Ishikawa (cell line): ENCODE measurements at regions not wholly inside any gene's neighbourhood (a gene's known extent, or its start where the extent isn't known, plus 50 kb on each side); places are given as distances from the start of the nearest gene placed in this dataset.

Source experiments
- CEBPB ChIP-seq: IDR thresholded peaks from 2 replicates; pipeline ENCODE4 v1.6.1; 2012
- CREB1 ChIP-seq: IDR thresholded peaks from 2 replicates; pipeline ENCODE4 v1.6.1; 2012; ENCODE audit warnings: low read depth
- EGR1 ChIP-seq: IDR thresholded peaks from 2 replicates; pipeline ENCODE4 v1.6.1; 2012
- EP300 ChIP-seq: IDR thresholded peaks from 2 replicates; pipeline ENCODE4 v1.6.1; 2012; ENCODE audit warnings: borderline replicate concordance
- FOXM1 ChIP-seq: IDR thresholded peaks from 2 replicates; pipeline ENCODE4 v1.6.1; 2012; ENCODE audit warnings: low read depth, borderline replicate concordance
- MAX ChIP-seq: IDR thresholded peaks from 2 replicates; pipeline ENCODE4 v1.6.1; 2012
- NFIC ChIP-seq: IDR thresholded peaks from 2 replicates; pipeline ENCODE4 v1.6.1; 2012
- RAD21 ChIP-seq: IDR thresholded peaks from 2 replicates; pipeline ENCODE4 v1.6.1; 2012; ENCODE audit warnings: low read depth
- TAF1 ChIP-seq: IDR thresholded peaks from 2 replicates; pipeline ENCODE4 v1.6.1; 2012; ENCODE audit warnings: low read depth, mild to moderate bottlenecking
- TCF12 ChIP-seq: IDR thresholded peaks from 2 replicates; pipeline ENCODE4 v1.6.1; 2012; ENCODE audit warnings: low read depth
- TEAD4 ChIP-seq: IDR thresholded peaks from 2 replicates; pipeline ENCODE4 v1.6.1; 2012
- USF1 ChIP-seq: IDR thresholded peaks from 2 replicates; pipeline ENCODE4 v1.6.1; 2012
- YY1 ChIP-seq: IDR thresholded peaks from 2 replicates; pipeline ENCODE4 v1.6.1; 2012; ENCODE audit warnings: low read depth
- ZBTB7A ChIP-seq: IDR thresholded peaks from 2 replicates; pipeline ENCODE4 v1.6.1; 2012; ENCODE audit warnings: low read depth
- TF ChIP-seq, protein P1 (sequence below): IDR thresholded peaks from 2 replicates; pipeline ENCODE4 v1.6.1; 2012; ENCODE audit warnings: low read depth, mild to moderate bottlenecking

DNA sequence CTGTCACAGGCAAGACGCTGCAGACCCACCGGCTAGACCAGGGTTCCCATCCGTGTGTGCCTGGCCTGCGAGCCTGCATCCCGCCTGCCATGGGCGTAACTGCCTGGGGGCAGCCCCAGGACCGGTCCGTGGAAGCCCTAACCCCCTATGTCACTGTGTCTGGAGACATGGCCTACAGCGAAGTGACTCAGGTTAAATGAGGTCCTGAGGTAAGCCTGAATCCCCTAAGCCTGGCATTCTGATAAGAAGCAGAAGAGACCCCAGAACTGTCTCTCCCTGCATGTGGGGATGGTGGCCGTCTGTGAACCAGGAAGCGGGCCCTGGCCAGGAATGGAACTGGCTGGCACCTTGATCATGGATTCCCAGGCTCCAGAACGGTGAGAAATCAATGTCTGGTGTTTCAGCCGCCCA, 570.1 kb downstream of the BRD1 start:
- TF ChIP-seq USF1, result no peak
- TF ChIP-seq FOXM1, result no peak
- no peak for TF ChIP-seq NFIC
- no peak for TF ChIP-seq MAX
- TF ChIP-seq EGR1, result no peak
- TF ChIP-seq YY1, result no peak
- no peak for TF ChIP-seq CREB1
- no peak for TF ChIP-seq ZBTB7A
- TF ChIP-seq TCF12, result no peak
- TF ChIP-seq, protein P1, sequence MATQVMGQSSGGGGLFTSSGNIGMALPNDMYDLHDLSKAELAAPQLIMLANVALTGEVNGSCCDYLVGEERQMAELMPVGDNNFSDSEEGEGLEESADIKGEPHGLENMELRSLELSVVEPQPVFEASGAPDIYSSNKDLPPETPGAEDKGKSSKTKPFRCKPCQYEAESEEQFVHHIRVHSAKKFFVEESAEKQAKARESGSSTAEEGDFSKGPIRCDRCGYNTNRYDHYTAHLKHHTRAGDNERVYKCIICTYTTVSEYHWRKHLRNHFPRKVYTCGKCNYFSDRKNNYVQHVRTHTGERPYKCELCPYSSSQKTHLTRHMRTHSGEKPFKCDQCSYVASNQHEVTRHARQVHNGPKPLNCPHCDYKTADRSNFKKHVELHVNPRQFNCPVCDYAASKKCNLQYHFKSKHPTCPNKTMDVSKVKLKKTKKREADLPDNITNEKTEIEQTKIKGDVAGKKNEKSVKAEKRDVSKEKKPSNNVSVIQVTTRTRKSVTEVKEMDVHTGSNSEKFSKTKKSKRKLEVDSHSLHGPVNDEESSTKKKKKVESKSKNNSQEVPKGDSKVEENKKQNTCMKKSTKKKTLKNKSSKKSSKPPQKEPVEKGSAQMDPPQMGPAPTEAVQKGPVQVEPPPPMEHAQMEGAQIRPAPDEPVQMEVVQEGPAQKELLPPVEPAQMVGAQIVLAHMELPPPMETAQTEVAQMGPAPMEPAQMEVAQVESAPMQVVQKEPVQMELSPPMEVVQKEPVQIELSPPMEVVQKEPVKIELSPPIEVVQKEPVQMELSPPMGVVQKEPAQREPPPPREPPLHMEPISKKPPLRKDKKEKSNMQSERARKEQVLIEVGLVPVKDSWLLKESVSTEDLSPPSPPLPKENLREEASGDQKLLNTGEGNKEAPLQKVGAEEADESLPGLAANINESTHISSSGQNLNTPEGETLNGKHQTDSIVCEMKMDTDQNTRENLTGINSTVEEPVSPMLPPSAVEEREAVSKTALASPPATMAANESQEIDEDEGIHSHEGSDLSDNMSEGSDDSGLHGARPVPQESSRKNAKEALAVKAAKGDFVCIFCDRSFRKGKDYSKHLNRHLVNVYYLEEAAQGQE, result no peak
- no peak for TF ChIP-seq RAD21
- no peak for TF ChIP-seq TEAD4
- TF ChIP-seq TAF1, result no peak
- TF ChIP-seq CEBPB, result no peak
- no peak for TF ChIP-seq EP300

DNA sequence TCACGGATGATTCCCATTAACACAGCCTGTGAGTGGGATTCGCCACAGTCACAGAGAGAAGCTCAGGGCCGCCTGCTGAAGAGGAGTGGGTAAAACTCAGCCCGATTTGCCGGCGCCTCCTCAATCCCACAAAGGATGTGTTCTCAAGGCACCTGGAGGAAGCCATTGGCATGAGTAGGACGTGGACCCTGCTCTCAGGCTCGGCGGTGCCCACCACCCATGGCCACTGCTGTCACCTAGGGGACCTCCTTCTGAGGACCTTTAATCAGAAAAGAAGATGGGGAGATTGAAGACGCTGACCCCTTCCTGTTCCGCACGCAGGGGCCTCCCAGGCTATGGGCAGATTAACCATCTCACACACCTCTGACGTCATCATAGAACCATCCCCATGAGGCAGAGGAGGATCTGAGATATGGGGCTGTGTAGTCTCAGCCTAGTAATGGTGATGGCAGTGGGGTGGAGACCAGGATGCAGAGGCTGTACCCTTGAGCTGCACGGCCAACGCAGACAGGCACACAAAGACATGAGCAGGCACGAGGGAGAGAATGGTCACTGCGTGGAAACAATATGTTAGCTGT, 571.8 kb downstream of the BRD1 start:
- TF ChIP-seq TAF1 (no peak), USF1 (no peak), ZBTB7A (no peak), FOXM1 (no peak), YY1 (no peak), NFIC (no peak), CEBPB (no peak)
- TF ChIP-seq, protein P1, result no peak

DNA sequence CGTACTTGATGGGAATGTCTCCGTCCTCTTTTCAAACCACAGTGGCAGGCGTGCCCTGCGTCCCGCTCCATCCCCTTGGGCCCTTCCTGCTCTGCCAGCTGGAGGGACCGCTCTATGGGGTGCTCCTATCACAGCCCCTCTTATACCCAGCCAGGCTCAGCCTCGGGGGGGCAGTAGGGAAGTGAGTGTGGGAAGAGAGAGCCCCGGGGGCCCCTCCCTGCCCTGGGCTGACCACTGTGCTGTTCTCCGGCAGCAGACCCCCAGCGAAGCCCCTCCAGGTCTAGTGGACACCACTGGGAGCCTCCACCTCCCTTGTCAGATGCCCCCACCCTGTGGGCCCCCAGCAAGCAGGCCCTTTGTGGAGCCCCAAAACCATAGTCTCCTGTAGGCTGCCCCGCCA, 572.5 kb downstream of the BRD1 start:
- TF ChIP-seq NFIC (no peak), EP300 (no peak), CEBPB (no peak), TEAD4 (no peak), TCF12 (no peak)

DNA sequence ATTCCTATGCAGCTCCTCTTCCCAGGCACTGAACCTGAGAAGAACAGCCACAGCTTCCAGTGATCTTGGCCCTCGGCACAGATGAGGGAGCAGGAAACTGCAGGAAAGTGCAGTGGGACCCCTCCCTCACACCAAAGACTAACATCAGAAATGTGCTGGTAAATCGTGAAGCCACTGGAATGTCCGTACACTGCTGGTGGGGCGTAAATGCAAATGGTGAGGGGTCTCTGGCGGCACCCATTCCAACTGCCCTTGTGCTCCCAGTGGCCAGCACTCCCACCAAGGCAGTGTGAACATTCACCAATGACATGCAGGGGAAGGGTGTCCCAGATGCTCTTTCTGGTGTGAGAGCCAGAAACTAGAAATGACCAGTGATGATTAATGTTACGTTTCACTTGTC, 574.0 kb downstream of the BRD1 start:
- TF ChIP-seq MAX (no peak), TAF1 (no peak), ZBTB7A (no peak), EGR1 (no peak), EP300 (no peak), CREB1 (no peak), FOXM1 (no peak), CEBPB (no peak), YY1 (no peak), TCF12 (no peak), USF1 (no peak)

DNA sequence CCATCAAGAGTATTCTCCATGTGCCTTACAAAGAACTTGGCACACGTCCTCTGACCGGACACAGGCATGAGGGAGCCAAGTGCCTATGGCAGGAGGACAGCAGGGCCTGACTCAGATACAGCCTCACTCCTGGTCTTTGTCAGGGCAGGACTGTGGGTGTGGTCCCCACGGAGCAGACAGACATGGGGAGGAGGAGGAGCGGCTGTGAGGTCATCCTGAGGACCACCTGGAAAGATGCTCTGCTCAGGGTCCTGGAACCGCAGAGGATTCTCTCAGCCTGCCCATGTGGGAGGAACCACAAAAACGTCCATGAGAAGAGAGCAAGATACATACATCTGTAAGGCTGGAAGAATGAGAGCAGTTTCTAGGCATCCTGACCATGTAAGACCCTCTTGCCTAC, 576.3 kb downstream of the BRD1 start:
- no peak for TF ChIP-seq ZBTB7A
- TF ChIP-seq FOXM1, result no peak
- TF ChIP-seq EGR1, result no peak
- TF ChIP-seq NFIC, result no peak
- TF ChIP-seq CREB1, result no peak
- TF ChIP-seq TCF12, result no peak
- TF ChIP-seq CEBPB, result no peak
- no peak for TF ChIP-seq MAX
- TF ChIP-seq TAF1, result no peak
